Gastroesophageal sphincter (tissue), 3 donors: ENCODE measurements at regions not wholly inside any gene's neighbourhood (a gene's known extent, or its start where the extent isn't known, plus 50 kb on each side); places are given as distances from the start of the nearest gene placed in this dataset.

ENCODE experiments used
- CTCF ChIP-seq, 4 experiments: fragments of 200-600 bp in 2 of 4; fragments of 450-650 bp in 2 of 4; sonication (generic) in 1 of 4; IDR thresholded peaks; one replicate each; pipeline ENCODE4 v1.5.1; 2017 to 2019; ENCODE audit warnings: antibody characterized with exemption in 4 of 4, mild to moderate bottlenecking in 2 of 4, moderate library complexity in 2 of 4
- POLR2A ChIP-seq, 2 donors: fragments of 450-650 bp; IDR thresholded peaks; one replicate each; pipeline ENCODE4 v1.6.1; 2017; ENCODE audit warnings: antibody characterized with exemption in 2 of 2, mild to moderate bottlenecking in 2 of 2, moderate library complexity in 1 of 2
- POLR2AphosphoS5 ChIP-seq: sonication (generic); formaldehyde crosslinking; IDR thresholded peaks from one replicate; pipeline ENCODE4 v1.6.1; 2017; ENCODE audit warnings: antibody characterized with exemption

GRCh38 chr21:38013741-38014140 lies 97.5 kb upstream of the KCNJ6 start:
- no peak for TF ChIP-seq CTCF (IDR thresholded peaks at IDR 0.05)
- TF ChIP-seq POLR2A (IDR thresholded peaks at IDR 0.05): no peak
- no peak for TF ChIP-seq POLR2AphosphoS5
